Left hindlimb (tissue), 1 donor: ENCODE measurements at regions not wholly inside any gene's neighbourhood (a gene's known extent, or its start where the extent isn't known, plus 50 kb on each side); places are given as distances from the start of the nearest gene placed in this dataset.
"Not testable (repeated sequence)": the region's sequence is repeated elsewhere in the genome, so short reads cannot be mapped to it uniquely, and the experiment has no call there.

Experiments
- DNase-seq: peaks from one replicate; pipeline ENCODE4 v3.0.0-alpha.2; 2018

DNA sequence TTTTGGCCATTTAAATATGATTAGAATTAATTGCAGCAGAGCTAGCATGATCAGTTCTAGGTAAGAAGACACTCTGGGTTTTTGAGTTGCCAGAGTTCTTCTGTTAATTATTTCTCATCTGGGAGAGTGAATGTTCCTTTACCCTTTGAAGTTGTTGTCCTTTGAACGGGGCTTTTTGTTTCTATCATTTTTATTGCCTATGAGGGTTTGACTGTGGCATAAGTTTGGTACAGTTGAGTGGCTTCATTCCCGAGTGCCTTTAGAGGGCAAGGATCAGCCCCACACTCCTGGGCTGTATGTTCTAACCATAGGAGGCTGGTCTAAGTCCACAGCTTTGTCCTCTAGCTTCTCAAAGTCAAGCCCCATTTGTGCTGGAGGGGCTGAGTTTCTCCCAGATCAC lies 804.3 kb downstream of the KCNJ3 start:
- DNase-seq: no peak

DNA sequence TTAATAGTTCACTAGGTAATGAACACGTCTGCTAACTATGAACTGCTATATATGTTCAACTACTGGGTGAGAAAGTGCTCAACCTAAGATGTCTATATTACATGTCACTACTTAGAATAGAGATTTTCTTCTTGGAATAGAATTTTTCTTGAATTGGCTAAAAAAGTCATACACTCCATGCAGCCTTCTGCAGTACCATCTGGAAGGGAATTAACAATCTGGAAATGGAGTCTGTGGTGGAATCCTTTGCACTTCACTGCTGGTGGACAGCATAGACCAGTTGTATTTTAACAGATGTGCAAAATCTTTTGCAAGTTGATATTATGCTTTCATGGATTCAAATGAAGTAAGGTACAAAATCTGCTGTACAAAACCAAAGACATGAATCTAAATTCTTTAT lies 799.6 kb downstream of the KCNJ3 start:
- no peak for DNase-seq

DNA sequence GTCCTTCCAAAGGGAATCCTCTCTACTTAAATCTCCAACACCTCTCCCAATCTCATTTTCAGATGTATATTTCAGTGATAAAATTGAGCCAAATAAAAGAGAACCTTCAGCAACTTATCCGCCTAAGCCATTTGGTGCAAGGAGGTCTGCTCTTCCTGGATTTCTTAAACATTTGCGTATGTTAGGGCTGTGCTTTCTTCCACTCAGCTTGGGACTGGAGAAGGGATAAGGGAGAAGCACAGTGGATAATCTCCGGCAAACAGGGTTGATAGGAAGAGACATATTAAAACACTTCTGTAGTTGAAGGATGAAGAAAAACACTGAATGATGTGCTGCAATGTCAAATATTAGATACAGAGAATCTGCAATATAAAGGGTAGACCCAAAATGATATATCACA lies 796.2 kb downstream of the KCNJ3 start:
- no peak for DNase-seq

DNA sequence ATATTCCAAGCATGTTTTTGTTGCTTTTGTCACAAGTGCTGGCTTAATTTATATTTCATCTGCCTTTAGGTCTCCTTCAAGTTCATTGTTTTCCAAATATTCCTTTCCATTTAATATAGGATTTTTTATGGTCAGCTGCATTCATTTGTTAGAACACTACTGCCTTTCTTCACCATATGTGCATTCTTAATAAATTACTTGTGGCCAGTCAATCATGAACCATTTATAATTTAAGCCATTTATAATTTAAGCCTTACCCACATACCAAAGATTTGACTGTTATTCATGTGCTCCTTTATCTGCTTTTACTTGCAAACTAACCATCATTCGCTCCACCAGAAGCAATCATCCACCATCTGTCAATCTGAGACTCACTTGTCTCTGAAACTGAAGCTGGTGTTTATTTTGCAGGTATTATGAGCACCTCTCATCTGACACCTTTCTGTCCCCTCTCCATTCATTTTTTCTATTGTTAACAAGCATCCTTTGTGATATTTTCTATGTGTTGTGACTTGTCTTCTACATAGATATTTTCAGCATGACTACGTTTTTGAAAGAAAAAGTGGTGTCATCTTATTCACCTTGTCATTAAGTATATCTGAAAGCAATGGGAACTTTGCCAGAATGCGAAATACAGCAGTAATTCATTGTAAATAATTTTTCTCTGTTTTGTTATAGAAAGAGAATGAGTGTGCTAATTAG lies 786.8 kb downstream of the KCNJ3 start:
- DNase-seq: no peak

DNA sequence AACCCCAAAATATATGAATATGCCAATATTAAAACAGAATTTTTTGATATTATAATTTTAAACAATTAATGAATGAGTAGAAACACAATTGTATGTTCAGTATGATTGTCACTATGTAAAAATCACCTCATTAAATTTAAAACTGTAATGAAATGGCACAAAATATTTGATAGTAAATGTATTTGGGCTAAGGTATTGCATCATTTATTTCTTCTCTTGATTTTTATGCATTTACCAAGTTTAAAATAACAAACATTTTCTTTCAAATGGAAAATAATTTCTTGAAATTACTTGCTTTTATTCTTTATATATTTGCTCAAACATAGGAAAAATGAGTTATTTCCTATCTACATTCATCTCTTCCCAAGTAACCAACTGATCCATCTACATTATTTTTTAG lies 782.6 kb downstream of the KCNJ3 start:
- no peak for DNase-seq

DNA sequence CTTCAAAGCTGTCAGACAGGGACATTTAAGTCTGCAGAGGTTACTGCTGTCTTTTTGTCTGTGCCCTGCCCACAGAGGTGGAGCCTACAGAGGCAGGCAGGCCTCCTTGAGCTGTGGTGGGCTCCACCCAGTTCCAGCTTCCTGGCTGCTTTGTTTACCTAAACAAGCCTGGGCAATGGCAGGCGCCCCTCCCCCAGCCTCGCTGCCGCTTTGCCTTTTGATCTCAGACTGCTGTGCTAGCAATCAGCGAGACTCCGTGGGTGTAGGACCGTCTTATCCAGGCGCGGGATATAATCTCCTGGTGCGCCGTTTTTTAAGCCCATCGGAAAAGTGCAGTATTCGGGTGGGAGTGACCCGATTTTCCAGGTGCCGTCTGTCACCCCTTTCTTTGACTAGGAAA lies 773.5 kb downstream of the KCNJ3 start:
- DNase-seq: not testable (repeated sequence)

DNA sequence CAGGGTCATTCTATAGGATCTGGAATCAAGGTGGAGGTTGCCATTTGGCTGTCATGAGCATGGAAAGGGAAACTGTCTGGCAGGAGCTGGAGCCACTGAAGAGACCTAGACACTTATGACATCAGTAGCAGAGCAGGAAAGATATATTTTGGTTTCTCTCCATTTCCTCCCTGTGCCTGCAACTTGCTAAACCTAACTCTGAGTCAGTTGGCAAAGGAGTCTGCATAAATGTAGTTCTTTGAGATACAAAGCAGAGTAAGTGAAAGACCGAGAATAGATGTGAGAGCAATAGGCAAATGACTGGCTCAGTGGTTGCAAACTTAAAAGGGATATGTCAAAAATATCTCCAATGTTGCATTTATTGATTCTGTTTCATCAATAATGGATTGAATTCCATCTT lies 757.7 kb downstream of the KCNJ3 start:
- no peak for DNase-seq

DNA sequence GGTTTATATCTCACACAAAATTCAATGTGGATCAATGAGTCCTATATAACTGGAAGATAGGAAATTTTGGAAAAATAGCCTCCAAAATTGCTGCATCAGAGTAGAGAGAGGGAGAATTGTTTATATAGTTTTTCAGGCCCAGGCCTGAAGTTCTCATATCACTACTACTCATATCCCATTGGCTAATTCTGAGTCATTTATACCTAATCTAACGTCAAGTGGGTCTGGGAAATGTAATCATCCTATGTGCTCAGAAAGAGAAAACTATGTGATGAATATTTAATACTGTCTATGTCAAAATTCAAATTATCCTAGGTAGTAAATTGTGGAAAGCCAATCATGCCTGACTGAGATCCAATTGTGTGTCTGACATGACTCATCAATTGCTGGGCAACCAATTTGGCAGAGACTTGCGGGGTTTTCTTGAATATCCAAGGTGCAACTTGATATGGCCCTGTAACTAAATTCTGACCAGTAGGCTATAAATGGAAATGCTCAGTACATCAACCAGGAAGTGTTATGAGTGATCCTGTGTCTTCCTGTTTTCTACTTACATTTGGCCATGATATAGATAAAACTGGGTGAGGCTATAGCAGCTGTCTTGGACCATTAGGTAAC lies 744.4 kb downstream of the KCNJ3 start:
- DNase-seq: no peak

DNA sequence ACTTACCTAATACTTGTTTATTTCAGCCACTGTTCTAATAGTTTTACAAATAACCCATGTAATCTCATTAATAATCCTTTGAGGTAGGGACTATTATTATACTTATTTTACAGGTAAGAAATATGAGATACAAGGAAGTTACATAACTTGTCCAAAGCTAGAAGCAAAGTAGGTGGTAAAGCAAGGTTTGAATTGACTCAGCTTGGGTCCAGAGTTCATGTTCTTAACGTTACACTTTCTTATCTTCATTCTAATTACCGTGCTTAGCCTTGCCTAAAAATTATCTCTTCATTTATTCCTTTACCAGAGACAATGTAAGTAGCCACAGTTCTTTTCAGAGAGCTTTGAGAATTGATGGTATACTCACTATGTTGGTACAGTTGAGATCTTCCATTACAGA lies 743.6 kb downstream of the KCNJ3 start:
- DNase-seq: no peak

DNA sequence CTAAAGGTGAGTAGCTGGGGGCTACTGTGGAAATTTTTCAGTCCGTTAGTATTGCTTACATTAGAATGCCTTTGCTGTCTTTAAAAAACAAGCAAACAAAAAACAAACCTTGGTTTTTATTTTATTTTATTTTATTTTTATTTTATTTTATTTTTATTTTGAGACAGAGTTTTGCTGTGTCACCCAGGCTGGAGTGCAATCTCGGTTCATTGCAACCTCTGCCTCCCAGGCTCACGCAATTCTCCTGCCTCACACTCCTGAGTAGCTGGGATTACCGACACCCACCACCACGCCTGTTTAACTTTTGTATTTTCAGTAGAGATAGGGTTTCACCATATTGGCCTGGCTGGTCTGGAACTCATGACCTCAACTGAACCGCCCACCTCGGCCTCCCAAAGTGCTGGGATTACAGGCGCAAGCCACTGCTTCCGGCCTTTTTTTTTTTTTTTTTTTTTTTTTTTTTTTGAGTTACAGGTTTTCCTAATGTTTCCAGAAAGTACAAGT lies 732.6 kb downstream of the KCNJ3 start:
- DNase-seq: no peak

DNA sequence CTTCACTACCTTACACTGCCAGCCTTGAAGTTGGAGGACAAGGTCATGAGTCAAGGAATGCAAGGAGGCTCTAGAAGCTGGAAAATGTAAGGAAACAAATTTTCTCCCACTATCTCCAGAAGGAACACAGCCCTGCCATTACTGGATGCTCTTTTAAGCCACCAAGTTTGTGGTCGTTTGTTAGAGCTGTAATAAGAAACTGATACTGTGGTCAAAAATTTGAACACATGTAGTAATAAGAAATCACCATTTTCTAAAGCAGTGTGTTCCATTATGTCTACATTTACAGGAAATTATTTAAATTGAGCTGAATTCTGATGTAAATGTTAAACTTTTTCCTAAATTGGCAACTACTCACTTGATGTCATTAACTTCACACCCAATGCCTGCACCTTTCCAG lies 729.0 kb downstream of the KCNJ3 start:
- DNase-seq: no peak

DNA sequence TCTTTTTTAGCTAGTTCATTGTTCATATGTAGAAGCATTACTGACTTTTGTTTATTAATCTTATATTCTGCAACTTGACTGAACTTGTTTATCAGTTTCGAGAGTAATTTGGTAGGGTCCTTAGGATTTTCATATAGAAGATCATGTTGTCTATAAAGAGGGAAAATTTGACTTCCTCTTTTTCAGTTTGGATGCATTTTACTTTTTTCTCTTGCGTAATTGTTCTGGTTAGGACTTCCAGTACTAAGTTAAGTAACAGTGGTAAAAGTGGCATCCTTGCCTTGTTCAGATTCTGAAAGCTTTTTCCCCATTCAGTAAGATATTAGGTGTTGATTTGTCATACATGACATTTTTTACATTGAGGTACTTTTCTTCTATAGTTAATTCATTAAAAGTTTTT lies 726.0 kb downstream of the KCNJ3 start:
- DNase-seq: no peak

DNA sequence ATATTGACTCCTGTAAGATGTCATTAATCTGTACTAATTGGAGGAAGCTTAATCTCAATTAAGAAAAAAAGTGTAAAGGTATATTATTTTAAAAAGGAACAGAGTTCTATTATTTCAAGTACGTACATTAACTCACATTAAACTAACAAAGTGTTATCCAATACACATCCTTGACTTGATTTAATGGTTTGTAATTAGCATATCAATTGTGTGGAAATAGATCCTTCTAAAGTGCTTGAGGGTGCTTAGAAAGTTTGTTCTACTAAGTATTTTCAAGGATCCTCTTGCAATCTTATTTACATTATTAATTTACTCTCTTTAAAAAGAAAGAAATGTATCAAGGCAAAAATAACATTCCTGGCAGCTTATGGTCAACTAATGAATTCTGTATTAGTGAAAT lies 720.3 kb downstream of the KCNJ3 start:
- no peak for DNase-seq

DNA sequence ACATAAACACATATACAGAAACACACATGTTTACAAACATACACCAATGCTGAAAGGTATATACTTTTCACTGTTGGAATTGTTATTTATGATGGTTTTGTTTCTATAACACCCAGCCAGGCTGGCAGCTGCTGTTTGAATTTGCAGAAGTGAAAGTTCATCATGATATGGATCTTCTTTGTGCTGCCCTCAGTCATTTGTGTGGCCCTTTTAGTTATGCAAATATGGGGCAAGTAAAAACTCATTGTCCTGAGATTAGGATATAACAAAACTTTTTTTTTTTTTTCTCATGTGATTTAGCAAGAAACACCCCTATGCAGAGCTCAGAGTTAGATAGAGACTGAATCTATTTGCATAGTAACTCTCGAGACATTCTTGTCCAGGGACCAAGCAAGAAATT lies 714.1 kb downstream of the KCNJ3 start:
- no peak for DNase-seq

DNA sequence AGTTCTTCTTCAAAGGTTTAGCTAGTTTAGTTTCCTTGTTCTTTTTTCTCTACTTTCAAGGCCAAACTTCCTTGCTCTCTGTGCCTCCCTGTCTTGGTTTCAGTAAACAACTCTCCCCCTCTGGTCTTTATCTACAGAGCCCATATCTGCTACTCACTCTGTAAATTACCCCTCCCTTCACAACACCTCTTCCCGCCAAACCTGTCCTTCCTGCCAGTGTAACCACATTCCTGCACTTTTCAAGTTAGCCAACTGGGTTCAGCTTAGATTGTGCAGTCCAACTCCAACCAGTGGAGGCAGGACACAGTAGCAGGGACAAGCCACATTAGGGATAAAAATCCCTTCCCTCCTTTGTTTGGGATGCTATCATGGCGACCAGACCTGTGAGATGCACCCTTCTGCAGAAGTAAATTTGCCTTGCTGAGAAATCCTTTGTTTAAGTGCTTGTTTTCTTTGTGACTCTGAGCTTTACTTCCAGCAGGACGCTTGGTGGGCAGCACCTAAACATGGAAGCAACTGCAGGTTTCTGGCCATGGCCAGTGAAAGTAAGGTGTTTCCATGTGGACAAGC lies 706.0 kb downstream of the KCNJ3 start:
- no peak for DNase-seq

DNA sequence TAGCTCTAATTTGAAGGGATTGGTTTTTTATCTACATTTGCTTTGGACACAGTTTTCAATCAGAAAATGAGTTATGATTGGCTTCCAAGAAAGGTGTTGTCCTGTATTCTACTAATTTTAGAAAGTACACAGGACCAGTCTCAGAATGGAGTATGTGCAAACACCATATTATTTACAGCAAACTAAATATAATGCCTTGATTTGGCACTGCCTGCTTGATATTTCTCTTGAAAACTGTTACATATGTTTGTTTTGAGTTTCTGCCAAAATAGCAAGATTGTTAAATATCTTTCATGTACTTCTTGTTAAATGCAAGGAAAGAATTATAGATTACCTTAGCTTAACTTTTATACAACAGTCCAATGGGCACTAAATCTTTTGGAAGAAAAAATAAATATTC lies 694.9 kb downstream of the KCNJ3 start:
- no peak for DNase-seq

DNA sequence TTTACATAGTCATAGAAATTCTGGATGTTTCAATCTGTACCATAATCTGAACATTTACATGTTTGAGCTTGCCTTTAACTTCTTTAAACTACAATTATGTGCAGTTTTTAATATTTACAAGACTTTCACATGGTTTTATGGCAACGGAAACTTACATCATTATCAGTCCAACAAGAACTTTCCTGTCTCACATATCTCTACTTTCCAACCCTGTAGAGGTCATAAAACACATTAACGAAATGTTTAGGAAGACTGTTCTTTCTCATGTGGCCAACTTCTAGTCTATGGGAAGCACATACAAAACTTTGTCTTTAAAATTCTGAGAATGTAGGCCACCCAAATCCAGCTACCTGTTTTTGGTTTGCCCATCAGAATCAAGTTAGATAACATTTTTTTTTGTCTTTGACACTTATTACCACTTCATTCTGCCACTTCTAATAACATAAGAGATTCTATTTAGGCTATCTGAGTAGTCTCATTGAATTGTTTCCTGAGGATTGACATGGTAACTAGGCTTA lies 693.2 kb downstream of the KCNJ3 start:
- DNase-seq: no peak

DNA sequence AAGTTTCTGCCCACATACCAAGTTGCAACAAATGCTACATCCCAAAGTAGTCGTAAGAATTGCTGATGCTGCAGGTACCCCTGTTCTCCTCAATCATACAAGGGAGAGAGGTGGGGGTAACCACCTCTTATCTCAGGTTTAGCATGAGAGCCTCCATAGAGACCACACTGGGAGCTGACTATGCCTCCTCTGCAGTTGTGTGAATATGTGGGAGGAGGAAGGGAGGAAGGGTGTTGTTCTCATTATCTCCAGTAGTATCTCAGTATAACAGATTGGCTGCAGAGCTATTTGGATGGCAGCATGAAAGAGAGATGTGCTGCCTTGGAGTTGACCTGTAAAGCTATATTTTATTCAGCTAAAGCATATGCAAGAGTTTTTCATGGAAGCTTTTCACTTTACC lies 690.7 kb downstream of the KCNJ3 start:
- no peak for DNase-seq

DNA sequence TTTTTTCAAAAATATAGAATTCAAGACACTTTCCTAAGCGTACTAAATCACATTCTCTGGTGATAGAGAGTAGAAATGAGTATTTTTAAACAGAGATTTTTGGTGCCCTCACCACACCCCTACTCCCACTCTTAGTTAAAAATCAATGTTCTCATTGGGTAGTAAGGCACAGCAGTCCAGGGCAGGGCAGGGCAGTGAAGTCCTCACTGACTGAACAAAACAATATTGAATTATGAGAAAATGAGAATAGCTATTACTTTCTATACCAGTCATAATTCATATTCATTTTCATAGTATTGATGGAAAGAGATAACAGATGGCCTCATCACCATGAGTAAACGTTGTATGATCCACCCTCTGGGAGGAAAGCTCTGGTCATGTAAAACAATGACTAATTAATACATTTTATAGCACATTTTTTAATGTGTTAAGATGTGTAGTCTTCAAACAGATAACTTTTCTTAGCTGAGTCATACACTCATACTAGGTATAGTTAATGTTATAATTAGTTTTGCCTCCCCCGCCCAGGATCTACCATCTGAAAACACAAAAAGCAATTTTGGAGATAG lies 686.1 kb downstream of the KCNJ3 start:
- no peak for DNase-seq

DNA sequence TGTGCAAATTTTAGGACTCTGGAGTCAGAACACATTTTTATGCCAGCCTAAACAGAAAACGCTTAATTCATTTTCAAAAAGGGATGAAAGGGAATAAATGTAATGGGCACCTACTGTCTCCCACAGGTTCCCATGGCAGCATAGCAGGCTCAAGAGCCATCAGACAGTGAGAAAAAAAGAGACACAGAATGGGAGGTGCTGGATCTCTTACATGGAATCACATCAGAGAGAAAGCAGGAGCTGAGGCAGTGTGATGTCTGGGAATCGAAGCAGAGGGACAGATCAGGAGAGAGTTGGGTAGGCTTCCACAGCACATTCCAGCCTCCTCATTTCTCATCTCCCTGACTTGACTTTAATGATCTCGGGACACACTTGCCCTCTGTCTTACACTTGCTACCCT lies 684.3 kb downstream of the KCNJ3 start:
- DNase-seq: no peak

DNA sequence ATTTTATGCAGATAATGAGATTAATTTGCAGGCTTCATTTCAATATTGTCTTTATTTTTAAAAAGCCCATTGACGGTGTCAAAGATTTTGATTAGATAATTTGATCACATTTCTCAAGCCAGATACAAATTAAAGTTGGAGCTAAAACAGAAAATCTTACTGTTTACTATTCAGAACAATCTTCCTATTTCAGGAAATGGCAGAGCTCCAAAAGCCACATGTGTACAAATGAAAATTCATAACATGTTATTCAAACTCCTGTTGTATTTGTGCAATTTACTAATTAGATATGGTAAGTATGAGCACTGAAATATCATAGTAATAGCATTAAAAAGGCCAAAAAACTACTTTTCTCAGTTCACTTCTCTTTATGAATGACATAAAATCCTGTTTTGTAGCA lies 682.9 kb downstream of the KCNJ3 start:
- no peak for DNase-seq

DNA sequence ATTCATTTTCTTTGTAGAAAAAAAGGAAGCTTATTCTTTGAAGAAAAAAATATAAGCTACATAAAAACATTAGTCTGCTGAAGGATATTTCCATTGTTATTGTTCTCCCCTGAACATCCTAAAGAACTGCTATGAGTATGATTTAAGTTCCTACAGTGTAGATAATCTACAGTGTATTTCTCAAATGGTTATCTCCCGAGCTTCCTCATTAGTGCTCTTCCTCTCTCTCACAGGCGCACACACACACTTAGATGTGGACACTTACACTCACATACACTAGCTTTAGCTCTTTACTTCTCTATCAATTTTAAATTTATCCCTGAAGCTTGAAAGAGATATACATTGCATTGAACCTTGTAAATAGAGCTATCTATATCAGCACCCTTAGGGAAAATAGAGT lies 681.0 kb downstream of the KCNJ3 start:
- DNase-seq: no peak

DNA sequence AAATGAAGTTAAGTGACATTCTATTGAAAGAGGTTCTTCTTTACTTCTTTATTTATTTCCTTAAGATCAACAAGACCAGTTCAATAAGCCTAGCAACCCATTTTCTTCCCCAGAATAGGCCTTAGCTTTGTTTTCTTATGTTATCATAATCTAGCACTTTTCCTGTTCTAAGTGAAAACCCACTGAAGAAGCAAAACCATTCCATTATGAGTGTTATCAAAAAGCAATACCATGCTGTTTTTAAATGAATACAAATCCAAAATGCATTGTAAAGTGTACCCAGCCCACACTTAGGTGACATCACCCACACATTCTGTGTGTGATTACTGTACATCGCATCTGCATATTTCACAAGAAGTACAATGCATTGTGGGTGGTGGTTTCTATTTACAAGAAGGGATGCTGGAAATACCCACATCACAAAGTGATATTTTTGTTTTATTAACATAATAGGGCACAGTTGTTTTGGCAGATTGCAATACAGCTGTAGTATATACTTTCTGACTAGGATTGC lies 679.5 kb downstream of the KCNJ3 start:
- DNase-seq: no peak

DNA sequence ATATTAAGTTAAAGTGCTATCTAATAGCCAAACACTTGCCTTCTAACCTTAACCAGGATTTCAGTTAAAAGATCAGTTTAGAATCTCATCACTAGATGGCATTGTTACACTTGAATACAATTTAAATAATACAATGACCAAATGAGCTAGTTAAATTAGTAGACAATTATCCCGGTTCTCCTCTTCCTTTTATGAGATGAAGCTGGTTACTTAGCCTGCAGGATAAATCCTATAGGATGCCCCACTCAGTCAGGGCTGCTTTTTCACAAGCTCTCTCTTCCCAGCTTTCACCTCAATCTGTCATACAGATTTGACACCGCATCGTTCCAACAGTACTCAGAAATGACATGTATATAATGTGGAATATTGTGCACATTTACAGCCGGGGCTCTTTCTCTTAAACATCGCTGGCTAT lies 678.8 kb downstream of the KCNJ3 start:
- no peak for DNase-seq
